Erythroblast (primary cell): ENCODE measurements at regions not wholly inside any gene's neighbourhood (a gene's known extent, or its start where the extent isn't known, plus 50 kb on each side); places are given as distances from the start of the nearest gene placed in this dataset.

ENCODE experiments used
- DNase-seq, 2 experiments: peaks; one replicate each; lab custom pipeline; 2025; lab: John Stamatoyannopoulos, UW
- GATA1 ChIP-seq: IDR thresholded peaks from 2 replicates; pipeline ENCODE4 v1.6.1; 2011; ENCODE audit warnings: low read depth, mild to moderate bottlenecking, control low read depth, low read length, moderate library complexity
- POLR2A ChIP-seq: IDR thresholded peaks from 2 replicates; pipeline ENCODE4 v1.6.1; 2011; ENCODE audit warnings: mild to moderate bottlenecking, low read length

DNA sequence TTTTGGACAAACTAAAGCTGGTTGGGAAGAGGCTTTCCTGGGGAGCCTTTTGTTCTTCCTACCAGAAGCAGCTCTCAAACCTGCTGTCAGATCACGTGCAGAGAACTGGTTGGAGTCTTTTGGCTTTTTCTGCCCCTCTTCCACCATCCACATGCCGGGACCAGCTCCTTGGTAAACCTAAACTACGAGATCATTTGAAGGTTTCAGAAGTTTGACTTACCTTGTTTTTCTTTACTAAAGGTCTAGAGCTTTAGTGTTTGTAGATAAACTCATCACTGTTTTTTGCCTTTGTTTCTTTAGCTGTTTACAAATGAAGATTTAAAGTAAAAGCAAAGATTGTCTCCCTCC is 113.4 kb downstream of the HLX start:
- no peak for DNase-seq
- no peak for TF ChIP-seq POLR2A
- no peak for TF ChIP-seq GATA1

DNA sequence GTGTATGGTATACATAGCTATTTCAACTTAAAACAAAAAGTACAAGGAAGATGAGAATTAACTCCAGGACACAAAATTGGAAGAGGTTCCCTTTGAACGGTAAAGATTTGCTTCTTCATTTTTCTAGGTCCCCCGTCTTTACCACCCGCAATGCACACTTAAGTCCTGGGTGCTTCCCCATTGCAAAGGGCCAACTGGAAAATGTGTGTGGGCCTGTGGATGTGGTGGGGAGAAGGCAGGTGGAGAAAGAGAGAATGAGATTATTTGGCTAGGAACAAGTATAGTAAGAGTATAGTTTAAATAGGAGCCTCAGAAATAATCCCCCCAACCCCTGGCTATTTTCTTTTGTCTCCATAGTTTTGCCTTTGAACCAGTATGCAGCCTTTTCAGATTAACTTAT is 115.4 kb downstream of the HLX start:
- TF ChIP-seq POLR2A (no peak), GATA1 (no peak)
- DNase-seq: no peak

DNA sequence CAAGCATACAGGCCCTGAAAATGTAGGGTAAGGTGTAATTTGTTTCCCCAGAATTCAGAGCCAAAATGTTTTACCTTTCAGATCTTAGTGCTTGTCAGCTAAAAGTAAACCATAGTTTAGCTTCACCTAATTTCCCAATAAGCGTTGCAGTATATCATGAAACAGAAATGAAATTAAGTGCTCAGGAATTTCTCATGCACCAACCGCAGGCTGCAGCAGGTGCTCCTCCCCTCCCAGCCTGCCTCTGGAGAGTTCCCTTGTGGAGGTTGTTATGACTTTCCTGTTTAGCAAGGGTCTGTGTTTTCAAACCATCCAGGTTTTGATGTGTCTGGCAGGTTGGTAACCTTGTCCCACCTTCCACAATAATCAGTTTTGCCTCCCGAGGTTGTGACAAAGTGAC is 118.5 kb downstream of the HLX start:
- DNase-seq: no peak
- no peak for TF ChIP-seq POLR2A
- TF ChIP-seq GATA1: no peak

DNA sequence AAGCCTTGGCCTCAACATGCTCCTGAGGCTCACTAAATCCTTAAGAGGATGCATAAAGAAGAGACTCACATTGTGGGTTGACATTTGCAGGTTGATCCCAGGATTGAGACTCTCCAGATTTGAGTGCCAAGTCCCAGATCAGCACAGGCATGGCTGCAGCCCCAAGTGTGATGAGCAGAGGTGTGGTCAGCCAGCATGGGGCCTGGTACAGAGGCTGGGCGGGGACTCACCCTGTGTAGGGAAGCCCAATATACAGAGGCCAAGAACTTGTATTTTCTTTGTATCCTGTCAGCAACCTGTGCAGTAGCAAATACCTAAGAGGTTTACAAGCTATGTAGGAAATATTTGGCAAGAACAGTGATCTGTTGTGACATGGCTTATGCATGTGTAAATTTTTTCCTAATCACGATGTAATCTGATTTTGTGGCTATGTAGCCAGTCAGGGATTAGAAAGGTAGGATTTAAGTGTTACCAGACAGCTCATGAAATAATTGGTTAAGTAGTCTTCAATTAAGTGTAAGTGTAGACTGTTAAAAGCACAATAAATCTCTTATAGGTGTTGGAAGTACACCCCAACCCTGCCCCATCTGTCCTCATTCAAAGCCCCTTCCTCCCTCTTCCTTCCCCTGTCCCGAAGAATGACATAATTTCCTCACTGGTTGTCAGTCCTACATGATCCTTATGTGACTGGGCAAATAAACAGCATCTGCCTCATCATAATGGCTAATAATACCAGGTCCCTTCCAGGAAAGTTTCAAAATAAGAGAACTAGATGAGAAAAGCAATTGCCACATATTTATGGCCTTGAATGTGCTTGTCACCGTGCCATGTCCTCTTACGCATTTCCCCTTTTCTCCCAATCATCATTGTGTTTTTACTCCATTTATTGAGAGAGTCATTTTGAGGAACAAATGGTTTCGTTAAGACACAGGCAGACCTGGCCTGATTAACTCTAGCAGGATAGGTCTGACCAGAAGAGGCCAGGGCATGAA is 120.9 kb downstream of the HLX start:
- DNase-seq: no peak
- TF ChIP-seq GATA1: no peak
- no peak for TF ChIP-seq POLR2A

DNA sequence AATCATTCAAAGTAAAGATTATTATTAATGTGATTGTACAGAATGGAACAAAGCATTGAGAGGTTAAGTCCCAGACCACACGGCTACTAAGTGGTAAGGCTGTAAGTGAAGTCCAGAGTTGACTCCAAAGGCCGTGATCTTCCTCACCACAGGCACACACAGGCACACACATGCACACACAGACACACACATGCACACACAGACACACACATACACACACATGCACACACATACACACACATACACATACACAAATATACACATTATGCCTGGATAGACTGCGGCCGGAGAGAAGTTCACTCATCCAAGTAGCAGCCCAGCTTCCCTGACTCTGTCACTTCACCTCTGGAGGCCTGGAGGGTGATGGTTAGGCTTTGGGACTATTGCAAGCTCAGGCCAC is 121.9 kb downstream of the HLX start:
- no peak for DNase-seq
- TF ChIP-seq POLR2A (no peak), GATA1 (no peak)

DNA sequence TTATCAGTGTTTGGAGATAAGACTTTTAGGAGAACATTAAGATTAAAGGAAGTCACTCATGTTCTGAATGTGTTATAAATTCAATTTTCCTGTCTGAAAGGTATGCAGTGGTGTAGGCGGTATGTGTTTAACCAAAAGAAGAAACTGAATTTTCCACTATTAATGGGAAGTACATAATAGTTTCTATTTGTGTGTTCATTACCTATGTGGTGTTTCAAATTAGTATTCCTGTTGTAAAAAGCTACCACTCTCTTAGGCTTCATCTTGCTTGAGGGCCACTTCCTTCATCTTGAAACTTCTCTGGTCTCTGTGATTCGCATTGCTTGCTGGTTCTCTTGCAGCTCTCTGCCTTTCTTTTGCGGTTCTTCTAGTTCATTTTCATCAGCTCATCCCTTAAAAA is 123.4 kb downstream of the HLX start:
- peak in 1 of 2 experiments; percentile 10 for DNase-seq
- TF ChIP-seq GATA1 (no peak), POLR2A (no peak)

DNA sequence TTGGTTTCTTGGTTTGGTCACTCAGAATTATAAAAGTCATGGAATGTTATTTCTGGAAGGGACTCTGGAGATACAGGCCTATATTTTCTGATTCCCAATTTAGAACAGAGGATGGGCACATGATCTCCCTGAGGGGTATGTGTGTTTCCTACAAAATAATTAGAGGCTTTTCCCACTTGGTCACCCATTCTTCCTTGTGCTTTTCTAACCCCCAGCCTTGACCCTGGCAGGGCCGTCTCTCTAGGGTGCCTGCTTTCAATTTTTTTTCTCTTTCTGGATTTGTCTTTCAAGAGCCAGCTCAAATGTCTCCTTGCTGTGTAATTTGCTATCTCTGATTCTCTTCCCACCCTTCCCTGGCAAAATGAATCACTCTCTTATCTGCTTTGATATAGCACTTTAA is 131.9 kb downstream of the HLX start:
- TF ChIP-seq GATA1 (no peak), POLR2A (no peak)
- no peak for DNase-seq

DNA sequence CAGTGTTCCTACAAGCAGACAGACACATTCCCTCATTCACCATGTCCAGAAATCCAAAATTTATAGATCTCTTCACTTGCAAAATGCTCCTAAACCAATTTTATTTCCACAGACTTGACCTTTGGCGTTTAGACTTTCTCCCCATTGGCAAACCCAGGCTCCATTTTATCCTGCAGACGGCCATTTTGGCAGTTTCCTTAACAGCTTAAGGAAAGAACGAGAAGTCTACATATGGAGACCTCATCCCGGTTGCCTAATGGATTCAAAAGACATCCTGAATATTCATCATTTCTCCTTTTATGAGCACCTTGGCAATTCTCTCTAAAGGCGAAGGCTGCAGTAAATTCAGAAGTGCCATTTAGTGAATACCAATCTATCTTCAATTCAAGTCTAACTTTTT is 132.9 kb downstream of the HLX start:
- no peak for TF ChIP-seq GATA1
- no peak for TF ChIP-seq POLR2A
- no peak for DNase-seq

DNA sequence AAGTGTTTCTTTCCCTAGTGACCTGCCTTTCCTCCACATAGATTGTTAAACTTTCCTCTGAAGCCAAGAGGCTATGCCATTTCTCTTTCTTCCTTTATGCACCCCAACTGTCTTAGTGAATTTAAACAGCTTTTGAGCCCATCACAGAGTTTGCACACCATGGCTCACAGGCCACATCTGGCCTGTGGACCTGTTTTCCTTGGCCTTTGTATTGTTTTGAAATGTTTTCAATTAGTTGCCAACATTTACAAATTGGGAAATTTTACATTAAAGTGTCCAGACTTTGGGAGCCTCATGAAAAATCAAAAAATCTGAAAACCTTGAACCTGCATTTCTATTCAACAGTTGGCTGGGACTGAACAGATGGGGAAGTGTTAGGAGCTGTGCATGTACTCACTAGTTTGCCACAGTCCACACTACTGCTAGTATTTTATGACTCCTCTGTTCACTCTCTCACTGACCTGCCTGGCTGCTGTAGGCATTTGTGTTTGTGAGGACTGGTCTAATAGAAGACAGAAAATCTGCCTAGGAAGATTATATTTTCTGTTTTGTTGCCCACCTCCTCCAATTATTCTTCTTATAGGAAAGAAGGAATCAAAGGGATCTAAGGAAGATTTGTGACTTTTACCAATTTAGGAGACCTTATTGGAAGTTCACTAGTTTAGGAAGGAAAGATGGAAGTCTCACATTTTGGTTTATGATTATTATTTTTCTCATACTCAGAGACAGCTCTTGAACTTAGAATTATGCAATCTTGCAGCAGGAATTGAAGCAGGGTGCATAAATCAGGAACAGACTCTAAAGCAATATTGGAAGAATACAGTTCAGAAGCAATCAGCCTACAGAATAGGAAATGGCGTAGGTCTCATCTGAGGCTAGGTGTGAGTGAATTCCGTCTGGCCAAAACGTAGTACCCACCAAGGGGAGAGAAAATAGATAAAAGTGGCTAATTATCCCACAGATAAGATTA is 134.7 kb downstream of the HLX start:
- TF ChIP-seq POLR2A: no peak
- TF ChIP-seq GATA1: no peak
- DNase-seq: no peak

DNA sequence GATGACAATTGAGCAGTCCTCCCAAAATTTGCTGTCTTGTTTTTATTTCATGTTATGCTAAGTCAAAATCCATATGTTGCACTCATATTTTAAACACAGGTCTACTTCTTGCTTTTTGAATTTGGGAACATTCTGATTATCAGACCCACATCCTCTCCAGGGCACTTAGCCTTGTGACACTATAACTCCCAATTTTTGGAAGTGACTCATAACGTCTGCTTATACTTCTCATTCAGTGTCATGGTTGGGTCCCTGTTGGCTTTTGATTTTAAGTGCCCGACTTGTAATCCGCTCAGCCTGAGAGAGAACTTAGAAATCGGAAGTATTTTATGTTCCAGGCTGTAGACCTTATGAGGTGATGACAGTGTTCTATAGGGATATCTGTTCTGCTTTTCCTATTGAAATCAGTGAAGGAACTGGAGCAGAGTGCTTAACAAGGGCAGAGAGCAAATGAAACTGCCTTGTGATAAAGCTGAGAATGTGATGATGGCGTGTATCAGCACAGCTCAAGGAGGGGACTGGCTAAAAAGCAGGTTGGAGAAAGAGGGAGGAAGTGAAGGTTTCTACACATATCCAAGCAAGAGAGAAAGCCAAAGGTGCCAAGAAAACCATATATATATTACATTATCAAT is 136.0 kb downstream of the HLX start:
- no peak for DNase-seq
- no peak for TF ChIP-seq GATA1
- no peak for TF ChIP-seq POLR2A

DNA sequence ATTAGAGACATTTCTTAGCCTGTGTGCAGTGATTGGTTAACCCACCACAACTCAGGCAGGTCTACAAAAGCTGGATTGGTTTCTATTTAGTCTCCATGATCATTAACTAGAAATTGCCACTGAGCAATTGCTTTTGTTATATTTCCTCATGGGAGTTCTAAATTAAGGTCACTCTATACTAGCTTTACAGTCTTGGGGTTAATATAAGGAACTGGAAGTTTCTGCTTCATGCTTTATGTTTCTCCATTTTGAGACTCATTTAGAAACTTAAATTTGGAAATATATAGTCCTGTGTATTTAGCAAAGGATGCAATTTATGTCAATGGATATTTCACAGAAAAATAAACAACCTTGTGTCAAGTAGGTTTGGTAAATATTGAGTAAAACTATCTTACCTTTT is 137.5 kb downstream of the HLX start:
- no peak for DNase-seq
- TF ChIP-seq GATA1: no peak
- no peak for TF ChIP-seq POLR2A

DNA sequence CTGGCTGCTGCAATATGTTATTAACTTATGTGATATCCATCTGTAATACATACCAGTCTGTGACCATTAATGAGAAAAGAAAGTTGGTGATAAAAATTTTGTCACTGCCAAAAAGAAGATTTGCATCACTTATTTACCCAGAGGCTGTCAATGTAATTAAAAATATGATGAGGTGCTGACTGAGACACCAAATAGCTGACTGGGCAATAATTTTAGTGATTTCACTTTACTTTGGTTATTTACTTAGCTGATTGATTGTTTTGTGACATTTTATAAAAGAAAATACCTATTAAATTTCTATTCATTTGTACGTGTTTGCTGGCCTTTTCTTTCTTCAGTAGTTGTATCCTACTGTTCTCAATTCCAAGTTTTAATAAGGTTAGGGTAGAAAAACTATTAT is 139.2 kb downstream of the HLX start:
- DNase-seq: no peak
- no peak for TF ChIP-seq GATA1
- no peak for TF ChIP-seq POLR2A

DNA sequence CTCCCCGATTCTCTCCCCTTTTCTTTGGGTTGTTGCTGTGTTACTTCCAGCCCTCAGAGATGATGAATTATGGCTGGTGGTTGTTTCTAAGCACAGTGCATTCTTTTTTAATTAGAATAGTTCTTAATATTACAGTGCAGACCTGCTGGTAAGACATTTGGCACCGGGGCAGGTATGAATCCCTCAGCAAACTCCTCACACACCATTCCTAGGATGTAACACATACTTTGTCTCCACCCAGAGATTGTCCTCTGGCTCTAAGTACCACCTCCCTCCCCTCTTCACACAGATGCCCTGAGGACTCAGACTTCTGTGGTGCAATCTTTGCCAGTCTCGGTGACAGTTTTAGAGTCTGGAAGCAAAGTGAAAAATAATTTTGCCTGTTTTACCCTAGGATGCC is 143.1 kb downstream of the HLX start:
- no peak for TF ChIP-seq POLR2A
- TF ChIP-seq GATA1: no peak
- no peak for DNase-seq
